ENCODE measurements at regions not wholly inside any gene's neighbourhood (a gene's known extent, or its start where the extent isn't known, plus 50 kb on each side); places are given as distances from the start of the nearest gene placed in this dataset.
"Not testable (repeated sequence)": the region's sequence is repeated elsewhere in the genome, so short reads cannot be mapped to it uniquely, and the experiment has no call there.

DNA sequence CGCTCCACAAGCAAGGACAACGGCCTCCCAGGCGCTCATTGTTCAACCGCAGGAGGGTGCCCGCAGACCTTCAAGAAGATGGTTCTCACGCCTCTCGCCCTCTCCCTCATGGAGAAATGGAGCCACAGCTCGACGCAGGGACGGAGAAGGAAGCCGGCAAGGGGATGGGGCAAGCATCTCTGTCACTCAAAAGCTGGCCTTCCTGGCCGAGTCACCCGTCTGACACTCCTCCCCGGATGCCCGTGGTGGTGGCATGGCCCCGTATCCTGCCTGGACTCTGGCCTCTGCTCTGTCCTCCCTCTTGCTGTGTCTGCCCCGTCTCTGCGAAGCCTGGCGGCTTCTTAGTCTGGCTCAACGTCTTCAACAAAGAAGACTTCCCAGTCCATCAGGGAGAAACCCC is 1405.7 kb upstream of the PCDH10 start:
- DNase-seq (ENCODE audit: low read depth, low spot score): not testable (repeated sequence)

DNA sequence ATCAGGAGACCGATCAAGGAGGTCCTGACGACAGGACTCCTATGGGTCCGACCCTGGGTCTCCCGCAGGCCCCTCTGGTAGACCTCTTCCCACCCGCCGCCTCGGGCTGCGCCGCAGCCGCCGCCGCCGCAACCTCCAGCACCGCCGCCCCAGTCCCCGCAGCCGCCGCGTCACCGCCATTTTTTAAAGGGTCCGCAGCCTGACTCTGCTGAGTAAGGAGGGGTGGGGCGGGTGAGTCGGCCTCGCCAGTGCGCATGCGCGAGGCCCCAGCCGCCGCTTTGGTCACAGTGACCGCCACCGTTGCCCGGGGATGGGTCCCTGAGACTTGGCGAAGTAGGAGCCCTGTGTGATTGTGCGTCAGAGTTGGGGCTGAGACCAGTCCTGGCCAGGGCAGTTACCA is 1401.9 kb upstream of the PCDH10 start:
- not testable (repeated sequence) for DNase-seq (ENCODE audit: low read depth, low spot score)

DNA sequence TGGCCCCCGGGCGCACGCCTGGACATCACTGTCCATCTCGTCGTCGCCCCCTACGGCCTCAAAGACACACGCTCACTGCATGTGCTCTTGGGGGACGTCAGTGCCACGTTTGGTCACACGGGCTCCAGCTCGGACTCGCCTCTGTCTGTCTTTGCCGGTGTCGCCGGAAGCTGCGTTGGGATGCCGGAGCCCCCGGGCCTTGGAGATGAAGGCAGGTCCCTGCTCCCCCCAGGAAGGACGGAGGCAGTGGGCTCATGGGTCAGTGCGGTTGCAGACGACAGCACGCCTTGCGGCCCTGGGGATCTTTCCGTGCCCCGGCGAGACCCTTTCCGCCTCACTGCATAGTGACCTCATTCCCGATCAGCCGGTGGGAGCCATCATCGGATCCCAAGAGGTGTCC is 1399.9 kb upstream of the PCDH10 start:
- not testable (repeated sequence) for DNase-seq (ENCODE audit: low read depth, low spot score)

DNA sequence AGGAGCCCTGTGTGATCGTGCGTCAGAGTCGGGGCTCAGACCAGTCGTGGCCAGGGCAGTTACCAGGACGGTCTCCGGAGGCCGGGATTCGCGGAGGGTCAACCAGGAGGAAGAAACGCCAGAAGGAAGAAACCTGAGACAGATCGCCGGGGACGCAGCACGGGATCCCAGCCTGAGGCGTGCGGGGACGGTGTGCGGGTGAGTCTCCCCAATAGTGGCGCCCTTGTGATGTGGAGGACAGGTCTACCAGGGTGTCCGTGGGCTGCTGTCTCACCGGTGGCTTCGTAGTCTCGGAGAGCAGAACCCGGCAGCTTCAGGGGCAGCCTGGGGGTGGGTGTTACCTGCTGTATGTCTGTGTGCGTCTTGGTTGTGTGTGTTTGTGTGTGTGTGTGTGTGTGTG is 1399.1 kb upstream of the PCDH10 start:
- DNase-seq (ENCODE audit: low read depth, low spot score): not testable (repeated sequence)

DNA sequence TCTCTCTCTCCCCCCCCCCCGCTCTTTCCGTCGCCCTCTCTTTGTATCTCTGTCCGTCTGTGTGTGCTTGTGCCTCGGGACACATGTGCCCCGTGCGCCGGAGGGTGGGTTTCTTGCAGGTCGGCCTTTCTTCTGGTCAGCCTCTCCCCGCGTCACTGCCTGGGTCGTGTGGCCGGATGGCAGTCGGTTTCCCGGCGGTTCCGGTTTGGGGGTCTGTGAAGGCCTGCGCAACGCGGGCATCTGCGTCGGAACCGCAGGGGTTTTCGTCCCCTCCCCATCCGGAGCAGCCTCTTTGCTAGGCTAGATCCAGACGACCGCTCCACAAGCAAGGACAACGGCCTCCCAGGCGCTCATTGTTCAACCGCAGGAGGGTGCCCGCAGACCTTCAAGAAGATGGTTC is 1398.6 kb upstream of the PCDH10 start:
- not testable (repeated sequence) for DNase-seq (ENCODE audit: low read depth, low spot score)

DNA sequence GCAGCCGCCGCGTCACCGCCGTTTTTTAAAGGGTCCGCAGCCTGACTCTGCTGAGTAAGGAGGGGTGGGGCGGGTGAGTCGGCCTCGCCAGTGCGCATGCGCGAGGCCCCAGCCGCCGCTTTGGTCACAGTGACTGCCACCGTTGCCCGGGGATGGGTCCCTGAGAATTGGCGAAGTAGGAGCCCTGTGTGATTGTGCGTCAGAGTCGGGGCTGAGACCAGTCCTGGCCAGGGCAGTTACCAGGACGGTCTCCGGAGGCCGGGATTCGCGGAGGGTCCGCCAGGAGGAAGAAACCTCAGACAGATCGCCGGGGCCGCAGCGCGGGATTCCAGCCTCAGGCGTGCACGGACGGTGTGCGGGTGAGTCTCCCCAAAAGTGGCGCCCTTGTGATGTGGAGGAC is 1386.9 kb upstream of the PCDH10 start:
- DNase-seq (ENCODE audit: low read depth, low spot score): not testable (repeated sequence)

DNA sequence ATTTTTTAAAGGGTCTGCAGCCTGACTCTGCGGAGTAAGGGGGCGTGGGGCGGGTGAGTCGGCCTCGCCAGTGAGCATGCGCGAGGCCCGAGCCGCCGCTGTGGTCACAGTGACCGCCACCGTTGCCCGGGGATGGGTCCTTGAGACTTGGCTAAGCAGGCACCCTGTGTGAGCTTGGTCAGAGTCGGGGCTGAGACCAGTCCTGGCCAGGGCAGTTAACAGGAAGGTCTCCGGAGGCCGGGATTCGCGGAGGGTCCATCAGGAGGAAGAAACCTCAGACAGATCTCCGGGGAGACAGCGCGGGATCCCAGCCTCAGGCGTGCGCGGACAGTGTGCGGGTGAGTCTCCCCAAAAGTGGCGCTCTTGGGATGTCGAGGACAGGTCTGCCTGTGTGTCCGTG is 1384.4 kb upstream of the PCDH10 start:
- DNase-seq (ENCODE audit: low read depth, low spot score): no peak

DNA sequence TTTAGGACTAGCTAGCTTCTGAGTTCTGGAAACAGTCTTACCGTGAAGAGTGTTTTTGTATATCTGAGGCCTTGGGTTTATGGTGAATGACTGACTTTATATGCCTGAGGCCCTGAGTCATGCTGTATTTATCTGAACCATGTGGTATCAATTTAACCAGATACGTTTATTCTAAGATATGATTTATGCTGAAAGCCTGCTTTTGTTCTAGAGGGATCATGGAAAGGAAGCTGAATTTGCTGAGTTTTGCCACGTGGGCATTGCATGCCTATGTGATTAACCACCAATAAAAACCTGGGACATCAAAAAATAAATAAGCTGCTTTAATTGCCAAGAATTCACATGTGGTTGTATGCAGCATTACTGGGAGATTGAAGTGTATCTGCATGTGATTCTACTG is 1374.7 kb upstream of the PCDH10 start:
- DNase-seq (ENCODE audit: low read depth, low spot score): peak; percentile 41

DNA sequence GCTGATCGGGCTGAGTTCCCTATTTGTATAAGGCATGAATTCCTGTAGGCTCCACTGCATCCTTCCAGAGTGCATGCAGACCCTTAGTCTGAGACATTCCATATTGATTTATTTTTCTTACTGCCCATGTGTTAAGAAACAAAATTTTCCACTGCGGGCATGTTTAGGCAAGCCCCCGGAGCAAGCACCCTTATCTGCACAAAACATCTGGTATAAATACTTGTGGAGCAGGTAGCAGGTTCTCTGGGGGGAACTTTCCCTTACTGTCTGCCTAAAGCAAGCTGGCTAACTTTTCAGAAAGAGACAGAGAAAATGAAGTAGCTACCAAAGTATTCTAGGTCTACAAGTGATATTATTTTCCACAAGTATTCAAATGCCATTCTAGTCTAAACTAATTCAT is 1338.5 kb upstream of the PCDH10 start:
- DNase-seq (ENCODE audit: low read depth, low spot score): not testable (repeated sequence)
